ENCODE measurements at regions not wholly inside any gene's neighbourhood (a gene's known extent, or its start where the extent isn't known, plus 50 kb on each side); places are given as distances from the start of the nearest gene placed in this dataset.

GRCh38 chr17:12537436-12537835, 128.3 kb upstream of the MYOCD start:
- no peak for DNase-seq

GRCh38 chr17:12538003-12538402, 127.7 kb upstream of the MYOCD start:
- no peak for DNase-seq

GRCh38 chr17:12545877-12546513, 119.7 kb upstream of the MYOCD start:
- peak; percentile 25 for DNase-seq

- no peak for DNase-seq
These were observed 118.7 kb upstream of the MYOCD start for GRCh38 chr17:12546983-12547382.

GRCh38 chr17:12547831-12548230, 117.9 kb upstream of the MYOCD start:
- no peak for DNase-seq

- no peak for DNase-seq
These were observed 117.1 kb upstream of the MYOCD start for GRCh38 chr17:12548558-12548957.

- no peak for DNase-seq
These were observed 116.1 kb upstream of the MYOCD start for GRCh38 chr17:12549499-12550041.

- DNase-seq = no peak
These were observed 112.1 kb upstream of the MYOCD start for GRCh38 chr17:12553625-12554024.

GRCh38 chr17:12554251-12554650, 111.4 kb upstream of the MYOCD start:
- DNase-seq = no peak

- DNase-seq = no peak
These were observed 99.4 kb upstream of the MYOCD start for GRCh38 chr17:12566291-12566690.

- DNase-seq = no peak
These were observed 98.3 kb upstream of the MYOCD start for GRCh38 chr17:12567077-12568053.

- DNase-seq = no peak
These were observed 97.1 kb upstream of the MYOCD start for GRCh38 chr17:12568358-12569251.

- DNase-seq = no peak
These were observed 94.1 kb upstream of the MYOCD start for GRCh38 chr17:12571606-12572005.

GRCh38 chr17:12574525-12574924, 91.2 kb upstream of the MYOCD start:
- DNase-seq = no peak

- no peak for DNase-seq
These were observed 90.0 kb upstream of the MYOCD start for GRCh38 chr17:12575641-12576040.

- no peak for DNase-seq
These were observed 86.4 kb upstream of the MYOCD start for GRCh38 chr17:12579288-12579687.

GRCh38 chr17:12580640-12581039, 85.0 kb upstream of the MYOCD start:
- DNase-seq = no peak

GRCh38 chr17:12584727-12585126, 81.0 kb upstream of the MYOCD start:
- no peak for DNase-seq

GRCh38 chr17:12588531-12588930, 77.2 kb upstream of the MYOCD start:
- DNase-seq = no peak

GRCh38 chr17:12590417-12590816, 75.3 kb upstream of the MYOCD start:
- no peak for DNase-seq

- no peak for DNase-seq
These were observed 74.5 kb upstream of the MYOCD start for GRCh38 chr17:12591021-12591735.

- no peak for DNase-seq
These were observed 72.7 kb upstream of the MYOCD start for GRCh38 chr17:12592941-12593340.

All from femur (tissue), 1 donor.